KMS-11 (cell line): ENCODE measurements at regions not wholly inside any gene's neighbourhood (a gene's known extent, or its start where the extent isn't known, plus 50 kb on each side); places are given as distances from the start of the nearest gene placed in this dataset.

Experiments
- H2AFZ ChIP-seq: fragments of 200-600 bp; sonication (generic); 2 replicates; pipeline ENCODE4 v1.6.1; 2016; ENCODE audit warnings: antibody characterized with exemption, mixed run types, low read depth
- H3K27ac ChIP-seq: fragments of 200-600 bp; sonication (generic); 2 replicates; pipeline ENCODE4 v1.6.1; 2016; ENCODE audit warnings: mild to moderate bottlenecking, mixed run types
- H3K27me3 ChIP-seq: fragments of 200-600 bp; sonication (generic); 2 replicates; pipeline ENCODE4 v1.6.1; 2017; ENCODE audit warnings: mild to moderate bottlenecking, low read depth, mixed run types, moderate library complexity; ENCODE audit not compliant: insufficient read depth
- H3K36me3 ChIP-seq: fragments of 200-600 bp; sonication (generic); 2 replicates; pipeline ENCODE4 v1.6.1; 2017; ENCODE audit warnings: mild to moderate bottlenecking, mixed run types; ENCODE audit not compliant: insufficient read depth
- H3K4me1 ChIP-seq: fragments of 200-600 bp; sonication (generic); 2 replicates; pipeline ENCODE4 v1.6.1; 2016; ENCODE audit warnings: mild to moderate bottlenecking, low read depth, mixed run types; ENCODE audit not compliant: poor library complexity, severe bottlenecking
- H3K4me2 ChIP-seq: fragments of 200-600 bp; sonication (generic); 2 replicates; pipeline ENCODE4 v1.7.0; 2016; ENCODE audit warnings: mild to moderate bottlenecking, mixed run types
- H3K4me3 ChIP-seq: fragments of 200-600 bp; sonication (generic); IDR thresholded peaks from 2 replicates; pipeline ENCODE4 v1.6.1; 2017; ENCODE audit warnings: low read depth, low read length, mixed read lengths; ENCODE audit not compliant: insufficient read depth
- H3K79me2 ChIP-seq: fragments of 200-600 bp; sonication (generic); 2 replicates; pipeline ENCODE4 v1.6.1; 2016; ENCODE audit warnings: low read depth, mixed run types; ENCODE audit not compliant: insufficient read depth
- H3K9ac ChIP-seq: fragments of 200-600 bp; sonication (generic); 2 replicates; pipeline ENCODE4 v1.6.1; 2016; ENCODE audit warnings: mild to moderate bottlenecking, mixed run types
- H4K20me1 ChIP-seq: fragments of 200-600 bp; sonication (generic); 2 replicates; pipeline ENCODE4 v1.6.1; 2016; ENCODE audit warnings: mild to moderate bottlenecking, mixed run types; ENCODE audit not compliant: insufficient read depth
- CTCF ChIP-seq: fragments of 200-600 bp; sonication (generic); conservative IDR thresholded peaks from 2 replicates; pipeline ENCODE4 v1.6.1; 2017; ENCODE audit warnings: low read depth, mild to moderate bottlenecking, antibody characterized with exemption, low read length, moderate library complexity, mixed read lengths

GRCh38 chr9:118183576-118183975 is 479.4 kb downstream of the TLR4 start:
- Histone ChIP-seq H3K36me3 (no peaks in the 10 kb centered on the region), H4K20me1 (no peaks in the 10 kb centered on the region), H3K9ac (no peak overlapping the region), H2AFZ (no peak overlapping the region), H3K79me2 (no peaks in the 10 kb centered on the region), H3K27me3 (no peaks in the 10 kb centered on the region), H3K4me2 (no peak overlapping the region), H3K4me1 (no peaks in the 10 kb centered on the region), H3K4me3 (no peak overlapping the region), H3K27ac (no peak overlapping the region)
- no peak for TF ChIP-seq CTCF

- no peaks in the 10 kb centered on the region for H3K36me3 ChIP-seq
- no peak overlapping the region for H3K4me3 ChIP-seq
- H3K4me1 ChIP-seq: no peaks in the 10 kb centered on the region
- no peaks in the 10 kb centered on the region for H3K79me2 ChIP-seq
- TF ChIP-seq CTCF: no peak
- H3K27ac ChIP-seq: no peak overlapping the region
- H3K27me3 ChIP-seq: no peaks in the 10 kb centered on the region
- H3K9ac ChIP-seq: no peak overlapping the region
- H2AFZ ChIP-seq: no peak overlapping the region
- H4K20me1 ChIP-seq: no peaks in the 10 kb centered on the region
- H3K4me2 ChIP-seq: no peak overlapping the region
These were observed 483.2 kb downstream of the TLR4 start for GRCh38 chr9:118187408-118187807.

- Histone ChIP-seq H3K4me2 (no peak overlapping the region), H2AFZ (no peak overlapping the region), H3K27me3 (no peaks in the 10 kb centered on the region), H3K4me3 (no peak overlapping the region), H4K20me1 (no peaks in the 10 kb centered on the region), H3K79me2 (no peaks in the 10 kb centered on the region), H3K36me3 (no peaks in the 10 kb centered on the region), H3K27ac (no peak overlapping the region), H3K9ac (no peak overlapping the region), H3K4me1 (no peaks in the 10 kb centered on the region)
- TF ChIP-seq CTCF: no peak
These were observed 485.4 kb downstream of the TLR4 start for GRCh38 chr9:118189615-118190014.

DNA sequence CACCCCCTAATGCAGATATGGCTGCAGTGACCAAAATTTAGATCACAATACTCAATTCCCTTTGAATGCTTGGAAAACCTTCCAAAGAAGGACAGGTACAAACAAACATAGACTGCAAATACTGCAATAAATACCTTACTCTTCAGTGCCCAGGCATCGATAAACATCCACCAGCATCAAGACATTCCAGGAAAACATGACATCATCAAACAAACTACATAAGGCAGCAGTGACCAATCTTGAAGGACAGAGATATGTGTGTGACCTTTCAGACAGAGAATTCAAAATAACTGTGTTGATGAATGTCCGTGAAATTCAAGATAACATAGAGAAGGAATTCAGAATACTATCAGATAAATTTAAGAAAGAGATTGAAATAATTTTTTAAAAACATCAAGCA is 488.6 kb downstream of the TLR4 start:
- no peaks in the 10 kb centered on the region for H3K79me2 ChIP-seq
- H3K4me2 ChIP-seq: no peak overlapping the region
- TF ChIP-seq CTCF: no peak
- H2AFZ ChIP-seq: no peak overlapping the region
- no peak overlapping the region for H3K4me3 ChIP-seq
- H4K20me1 ChIP-seq: no peaks in the 10 kb centered on the region
- H3K9ac ChIP-seq: no peak overlapping the region
- H3K27ac ChIP-seq: no peak overlapping the region
- no peaks in the 10 kb centered on the region for H3K4me1 ChIP-seq
- H3K27me3 ChIP-seq: no peaks in the 10 kb centered on the region
- no peaks in the 10 kb centered on the region for H3K36me3 ChIP-seq

DNA sequence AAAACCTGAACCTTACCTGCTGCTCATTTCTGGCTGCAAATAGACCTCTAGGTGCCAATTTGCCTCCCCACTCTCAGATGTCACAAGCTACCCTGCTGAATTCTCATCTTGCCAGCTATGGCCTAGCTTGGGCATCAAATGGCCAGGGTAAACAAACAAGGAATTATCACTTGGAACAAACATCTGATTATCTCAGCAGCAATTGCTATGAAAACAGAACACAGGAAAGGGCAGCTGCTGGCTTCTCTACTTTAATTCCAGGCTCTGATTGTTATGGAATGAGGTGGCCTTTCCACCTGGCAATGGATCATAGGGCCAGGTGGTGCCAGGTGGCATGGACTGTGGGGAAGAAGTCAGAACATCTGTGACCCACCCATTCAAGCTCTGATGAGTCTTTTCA is 505.1 kb downstream of the TLR4 start:
- TF ChIP-seq CTCF: no peak
- H3K27ac ChIP-seq: no peak overlapping the region
- H3K4me2 ChIP-seq: no peak overlapping the region

More for the DNA sequence above, 505.1 kb downstream of the TLR4 start:
- Histone ChIP-seq H4K20me1 (no peaks in the 10 kb centered on the region), H3K27me3 (no peaks in the 10 kb centered on the region), H3K36me3 (no peaks in the 10 kb centered on the region), H3K79me2 (no peaks in the 10 kb centered on the region), H3K4me1 (no peaks in the 10 kb centered on the region), H3K9ac (no peak overlapping the region), H3K4me3 (no peak overlapping the region), H2AFZ (no peak overlapping the region)
